GM23338 (cell line): ENCODE measurements at regions not wholly inside any gene's neighbourhood (a gene's known extent, or its start where the extent isn't known, plus 50 kb on each side); places are given as distances from the start of the nearest gene placed in this dataset.

Source experiments
- ATAC-seq: fragments of 200-7000 bp; cut with Tn5 transposase; 3 replicates; pipeline ENCODE4 v1.9.1; 2020
- DNase-seq: peaks from one replicate; pipeline ENCODE4 v3.0.0-alpha.2; 2015; ENCODE audit warnings: low spot score
- H2AFZ ChIP-seq: fragments of 200-600 bp; sonication (generic); 2 replicates; pipeline ENCODE4 v1.8.0; 2016; ENCODE audit warnings: antibody characterized with exemption, mild to moderate bottlenecking, moderate library complexity
- H3F3A ChIP-seq: fragments of 200-600 bp; sonication (generic); replicated peaks from 2 replicates; pipeline ENCODE4 v1.8.0; 2017; ENCODE audit warnings: antibody characterized with exemption, mixed run types, low read depth
- H3K27ac ChIP-seq: fragments of 200-600 bp; sonication (generic); 2 replicates; pipeline ENCODE4 v1.6.1; 2016; ENCODE audit warnings: low read depth
- H3K27me3 ChIP-seq: fragments of 200-600 bp; sonication (generic); 2 replicates; pipeline ENCODE4 v1.8.0; 2016; ENCODE audit warnings: mild to moderate bottlenecking, mixed run types, moderate library complexity; ENCODE audit not compliant: insufficient read depth
- H3K36me3 ChIP-seq: fragments of 200-600 bp; sonication (generic); 2 replicates; pipeline ENCODE4 v1.8.0; 2016; ENCODE audit warnings: mild to moderate bottlenecking; ENCODE audit not compliant: insufficient read depth
- H3K4me1 ChIP-seq: fragments of 200-600 bp; sonication (generic); 2 replicates; pipeline ENCODE4 v1.8.0; 2016; ENCODE audit warnings: mild to moderate bottlenecking, moderate library complexity; ENCODE audit not compliant: insufficient read depth
- H3K4me2 ChIP-seq: fragments of 200-600 bp; sonication (generic); 2 replicates; pipeline ENCODE4 v1.7.1; 2017; ENCODE audit warnings: mixed run types
- H3K4me3 ChIP-seq: fragments of 200-600 bp; sonication (generic); 2 replicates; pipeline ENCODE4 v1.6.1; 2016; ENCODE audit warnings: mixed run types
- H3K79me2 ChIP-seq: fragments of 200-600 bp; sonication (generic); replicated peaks from 2 replicates; pipeline ENCODE4 v1.8.0; 2017; ENCODE audit warnings: mild to moderate bottlenecking; ENCODE audit not compliant: insufficient read depth
- H3K9me2 ChIP-seq: fragments of 200-600 bp; sonication (generic); 2 replicates; pipeline ENCODE4 v1.8.0; 2017; ENCODE audit not compliant: insufficient read depth
- H4K20me1 ChIP-seq: fragments of 200-600 bp; sonication (generic); replicated peaks from 2 replicates; pipeline ENCODE4 v1.8.0; 2017; ENCODE audit warnings: mild to moderate bottlenecking; ENCODE audit not compliant: insufficient read depth
- H3K27ac Mint-ChIP-seq: 2 replicates; pipeline ENCODE4 v1.8.0; 2020; ENCODE audit warnings: inconsistent platforms, mild to moderate bottlenecking, moderate library complexity, mixed read lengths
- H3K27me3 Mint-ChIP-seq: 3 replicates; pipeline ENCODE4 v1.8.0; 2022; ENCODE audit warnings: low read depth, mild to moderate bottlenecking, moderate library complexity, mixed read lengths, inconsistent platforms; ENCODE audit not compliant: insufficient read depth, poor library complexity
- H3K36me3 Mint-ChIP-seq: 3 replicates; pipeline ENCODE4 v1.8.0; 2021; ENCODE audit warnings: low read depth, mild to moderate bottlenecking, inconsistent platforms, moderate library complexity, mixed read lengths
- H3K4me1 Mint-ChIP-seq: 3 replicates; pipeline ENCODE4 v1.8.0; 2020; ENCODE audit warnings: mild to moderate bottlenecking, inconsistent platforms, mixed read lengths
- H3K4me3 Mint-ChIP-seq: 3 replicates; pipeline ENCODE4 v1.8.0; 2021; ENCODE audit warnings: moderate library complexity, mild to moderate bottlenecking, inconsistent platforms, mixed read lengths
- H3K9me3 Mint-ChIP-seq: 3 replicates; pipeline ENCODE4 v1.8.0; 2020; ENCODE audit warnings: moderate library complexity, mild to moderate bottlenecking, inconsistent platforms, mixed read lengths
- CREB1 ChIP-seq: fragments of 250-450 bp; sonication (Bioruptor Pico); IDR thresholded peaks from 2 replicates; pipeline ENCODE4 v1.5.0; 2020; ENCODE audit warnings: low read depth, mild to moderate bottlenecking, moderate library complexity
- CTCF ChIP-seq, 2 experiments: fragments of 200-600 bp in 1 of 2; sonication (generic) in 1 of 2; conservative IDR thresholded peaks; 2 replicates each; pipeline versions ENCODE4 v1.5.1 to v1.6.1; 2016 to 2017; ENCODE audit warnings: antibody characterized with exemption in 2 of 2, low read depth in 2 of 2, mild to moderate bottlenecking in 2 of 2, moderate library complexity in 1 of 2
- ETS1 ChIP-seq: IDR thresholded peaks from 2 replicates; pipeline ENCODE4 v1.6.1; 2016; ENCODE audit warnings: antibody characterized with exemption
- EZH2 ChIP-seq: fragments of 200-600 bp; sonication (generic); IDR thresholded peaks from one replicate; pipeline ENCODE4 v1.8.0; 2017; ENCODE audit warnings: antibody characterized with exemption, mild to moderate bottlenecking, low read depth; ENCODE audit not compliant: unreplicated experiment
- EZH2phosphoT487 ChIP-seq: fragments of 200-600 bp; sonication (generic); IDR thresholded peaks from one replicate; pipeline ENCODE4 v1.8.1; 2018; ENCODE audit warnings: antibody characterized with exemption; ENCODE audit not compliant: unreplicated experiment
- JUNB ChIP-seq: IDR thresholded peaks from one replicate; pipeline ENCODE4 v1.6.1; 2016; ENCODE audit warnings: antibody characterized with exemption; ENCODE audit not compliant: unreplicated experiment
- NANOG ChIP-seq: IDR thresholded peaks from 2 replicates; pipeline ENCODE4 v1.6.1; 2016; ENCODE audit warnings: antibody characterized with exemption, borderline replicate concordance
- POLR2AphosphoS5 ChIP-seq: IDR thresholded peaks from 2 replicates; pipeline ENCODE4 v1.6.1; 2016; ENCODE audit warnings: antibody characterized with exemption, low read depth
- REST ChIP-seq: IDR thresholded peaks from one replicate; pipeline ENCODE4 v1.6.1; 2018; ENCODE audit warnings: antibody characterized with exemption; ENCODE audit not compliant: unreplicated experiment
- STAT1 ChIP-seq: IDR thresholded peaks from one replicate; pipeline ENCODE4 v1.6.1; 2016; ENCODE audit warnings: antibody characterized with exemption; ENCODE audit not compliant: unreplicated experiment
- ZNF114 ChIP-seq: fragments of 250-450 bp; sonication (Bioruptor Pico); IDR thresholded peaks from 2 replicates; pipeline ENCODE4 v1.5.0; 2020; ENCODE audit warnings: mild to moderate bottlenecking, moderate library complexity
- ZNF331 ChIP-seq: fragments of 250-450 bp; sonication (Bioruptor Pico); IDR thresholded peaks from 2 replicates; pipeline ENCODE4 v1.5.0; 2020; ENCODE audit warnings: low read depth, mild to moderate bottlenecking, moderate library complexity
- ZNF462 ChIP-seq: fragments of 250-450 bp; sonication (Bioruptor Pico); IDR thresholded peaks from 2 replicates; pipeline ENCODE4 v1.5.0; 2020; ENCODE audit warnings: mild to moderate bottlenecking, moderate library complexity

- TF ChIP-seq ZNF114 (CRISPR knock-in tag) (no peak), ZNF331 (CRISPR knock-in tag) (no peak), CTCF (conservative IDR thresholded peaks at IDR 0.05; ENCODE audit: low read depth in 2 of 2) (no peak), CREB1 (CRISPR knock-in tag) (no peak), JUNB (no peak), NANOG (no peak), EZH2 (no peak), ZNF462 (CRISPR knock-in tag) (no peak), STAT1 (no peak), ETS1 (no peak), REST (no peak), POLR2AphosphoS5 (no peak), EZH2phosphoT487 (no peak)
- peaks cover 33% of the 10 kb centered on the region for H3K36me3 Mint-ChIP-seq
These were observed 328.5 kb downstream of the CDH26 start for GRCh38 chr20:60286764-60287163.

More at GRCh38 chr20:60286764-60287163, 328.5 kb downstream of the CDH26 start:
- Mint-ChIP-seq H3K27ac (no peak overlapping the region), H3K9me3 (peaks cover 91% of the 10 kb centered on the region), H3K4me3 (no peak overlapping the region), H3K4me1 (no peaks in the 10 kb centered on the region), H3K27me3 (peaks cover 5% of the 10 kb centered on the region)
- Histone ChIP-seq H4K20me1 (no peaks in the 10 kb centered on the region), H3K4me2 (no peak overlapping the region), H3K36me3 (peaks cover 3% of the 10 kb centered on the region; the same call in 1 of the 2 replicates), H3K79me2 (no peaks in the 10 kb centered on the region), H3K4me1 (no peaks in the 10 kb centered on the region), H3K9me2 (no peaks in the 10 kb centered on the region), H2AFZ (no peak overlapping the region), H3K27me3 (no peaks in the 10 kb centered on the region), H3K27ac (no peak overlapping the region), H3K4me3 (no peak overlapping the region), H3F3A (no peaks in the 10 kb centered on the region)
- DNase-seq (no peak), ATAC-seq (no peak)
